Loucy (cell line): ENCODE measurements at regions not wholly inside any gene's neighbourhood (a gene's known extent, or its start where the extent isn't known, plus 50 kb on each side); places are given as distances from the start of the nearest gene placed in this dataset.

Experiments used
- H2AFZ ChIP-seq: fragments of 200-600 bp; sonication (generic); 2 replicates; pipeline ENCODE4 v1.6.0; 2016; ENCODE audit warnings: antibody characterized with exemption, mild to moderate bottlenecking, low read length, moderate library complexity
- H3F3A ChIP-seq: fragments of 200-600 bp; 2 replicates; pipeline ENCODE4 v1.6.0; 2016; ENCODE audit warnings: antibody characterized with exemption, low read depth, mild to moderate bottlenecking
- H3K27me3 ChIP-seq: fragments of 200-600 bp; sonication (generic); 2 replicates; pipeline ENCODE4 v1.6.1; 2014; ENCODE audit warnings: low read length, mild to moderate bottlenecking; ENCODE audit not compliant: insufficient read depth, poor library complexity, severe bottlenecking
- H3K36me3 ChIP-seq: fragments of 200-600 bp; sonication (generic); 2 replicates; pipeline ENCODE4 v1.6.1; 2016; ENCODE audit warnings: low read length; ENCODE audit not compliant: insufficient read depth
- H3K4me1 ChIP-seq: fragments of 200-600 bp; sonication (generic); 2 replicates; pipeline ENCODE4 v1.5.1; 2014; ENCODE audit warnings: low read length, mild to moderate bottlenecking; ENCODE audit not compliant: insufficient read depth, poor library complexity, severe bottlenecking
- H3K4me2 ChIP-seq: fragments of 200-600 bp; sonication (generic); 2 replicates; pipeline ENCODE4 v1.6.0; 2014; ENCODE audit warnings: antibody characterized with exemption, low read length, low read depth, mild to moderate bottlenecking; ENCODE audit not compliant: poor library complexity, severe bottlenecking
- H3K4me3 ChIP-seq: fragments of 200-600 bp; sonication (generic); 2 replicates; pipeline ENCODE4 v1.5.1; 2014; ENCODE audit warnings: low read length, mild to moderate bottlenecking, mixed read lengths; ENCODE audit not compliant: poor library complexity, severe bottlenecking
- H3K79me2 ChIP-seq: fragments of 200-600 bp; sonication (generic); 2 replicates; pipeline ENCODE4 v1.6.1; 2014; ENCODE audit warnings: low read length; ENCODE audit not compliant: insufficient read depth
- H3K9ac ChIP-seq: fragments of 200-600 bp; sonication (generic); 2 replicates; pipeline ENCODE4 v1.6.0; 2014; ENCODE audit warnings: mild to moderate bottlenecking, low read depth, low read length, moderate library complexity; ENCODE audit not compliant: poor library complexity, severe bottlenecking
- H3K9me2 ChIP-seq: fragments of 200-600 bp; sonication (generic); replicated peaks from 2 replicates; pipeline ENCODE4 v1.6.1; 2016; ENCODE audit warnings: low read depth, low read length, mixed read lengths
- H3K9me3 ChIP-seq: fragments of 200-600 bp; sonication (generic); 2 replicates; pipeline ENCODE4 v1.6.1; 2014; ENCODE audit warnings: mild to moderate bottlenecking, antibody characterized with exemption, low read length, low read depth; ENCODE audit not compliant: insufficient read depth
- H4K20me1 ChIP-seq: fragments of 200-600 bp; sonication (generic); 2 replicates; pipeline ENCODE4 v1.6.0; 2014; ENCODE audit warnings: antibody characterized with exemption, low read length, mild to moderate bottlenecking; ENCODE audit not compliant: insufficient read depth, poor library complexity, severe bottlenecking
- CTCF ChIP-seq: fragments of 200-600 bp; sonication (generic); conservative IDR thresholded peaks from 2 replicates; pipeline ENCODE4 v1.5.1; 2014; ENCODE audit warnings: mild to moderate bottlenecking, antibody characterized with exemption, low read length
- EZH2phosphoT487 ChIP-seq: fragments of 200-600 bp; IDR thresholded peaks from 2 replicates; pipeline ENCODE4 v1.6.1; 2018; ENCODE audit warnings: antibody characterized with exemption, mild to moderate bottlenecking, moderate library complexity, borderline replicate concordance

- no peaks in the 10 kb centered on the region for H3K36me3 ChIP-seq
- H3K4me3 ChIP-seq: no peak overlapping the region
- no peak overlapping the region for H3K9ac ChIP-seq
- no peaks in the 10 kb centered on the region for H3K79me2 ChIP-seq
- H2AFZ ChIP-seq: no peak overlapping the region
- H4K20me1 ChIP-seq: no peaks in the 10 kb centered on the region
- H3F3A ChIP-seq: no peaks in the 10 kb centered on the region
- TF ChIP-seq CTCF: no peak
- TF ChIP-seq EZH2phosphoT487: no peak
- no peaks in the 10 kb centered on the region for H3K9me3 ChIP-seq
- H3K4me1 ChIP-seq: peaks cover 5% of the 10 kb centered on the region
- no peak overlapping the region for H3K4me2 ChIP-seq
- no peaks in the 10 kb centered on the region for H3K9me2 ChIP-seq
- H3K27me3 ChIP-seq: no peaks in the 10 kb centered on the region
Measured at GRCh38 chr15:39461536-39462130, 119.2 kb upstream of the THBS1 start.

GRCh38 chr15:39462691-39463090 is 118.2 kb upstream of the THBS1 start:
- H3K9me2 ChIP-seq: no peaks in the 10 kb centered on the region
- no peak overlapping the region for H3K9ac ChIP-seq
- no peaks in the 10 kb centered on the region for H3K9me3 ChIP-seq
- H3K4me3 ChIP-seq: no peak overlapping the region
- peaks cover 5% of the 10 kb centered on the region for H3K4me1 ChIP-seq
- H3K27me3 ChIP-seq: no peaks in the 10 kb centered on the region
- TF ChIP-seq EZH2phosphoT487 (no peak), CTCF (no peak)
- H3F3A ChIP-seq: no peaks in the 10 kb centered on the region
- no peaks in the 10 kb centered on the region for H4K20me1 ChIP-seq
- H3K79me2 ChIP-seq: no peaks in the 10 kb centered on the region
- no peak overlapping the region for H3K4me2 ChIP-seq
- no peak overlapping the region for H2AFZ ChIP-seq
- no peaks in the 10 kb centered on the region for H3K36me3 ChIP-seq

GRCh38 chr15:39465843-39466749 is 114.8 kb upstream of the THBS1 start:
- no peak overlapping the region for H3K4me3 ChIP-seq
- H3K79me2 ChIP-seq: no peaks in the 10 kb centered on the region
- H3K4me2 ChIP-seq: no peak overlapping the region
- H3K4me1 ChIP-seq: peaks cover 5% of the 10 kb centered on the region
- no peaks in the 10 kb centered on the region for H4K20me1 ChIP-seq
- H3K36me3 ChIP-seq: no peaks in the 10 kb centered on the region
- H3K9ac ChIP-seq: no peak overlapping the region
- H3K27me3 ChIP-seq: no peaks in the 10 kb centered on the region
- H3F3A ChIP-seq: no peaks in the 10 kb centered on the region
- no peak for TF ChIP-seq EZH2phosphoT487
- no peak for TF ChIP-seq CTCF
- H2AFZ ChIP-seq: 0 out of 2 replicates have a peak overlapping the region, but pooled peaks have one; percentile 36
- no peaks in the 10 kb centered on the region for H3K9me2 ChIP-seq
- no peaks in the 10 kb centered on the region for H3K9me3 ChIP-seq
